Endothelial cell of umbilical vein (primary cell): ENCODE measurements at regions not wholly inside any gene's neighbourhood (a gene's known extent, or its start where the extent isn't known, plus 50 kb on each side); places are given as distances from the start of the nearest gene placed in this dataset.

Experiments
- BruUV-seq: library from RNA; stranded (reverse); fragments of 400-500 nt; replicated peaks from 2 replicates; lab custom pipeline; 2021; lab: Mats Ljungman, UMichigan
- CTCF ChIA-PET: fragments of 300-600, 350-600 bp; sonication (Branson Sonifier 250); formaldehyde crosslinking; loops from one replicate; lab custom pipeline; 2021; ENCODE audit warnings: antibody characterized with exemption, inconsistent platforms; lab: Charles Lee
- POLR2A ChIA-PET: fragments of 300-600, 350-600 bp; sonication (Branson Sonifier 250); formaldehyde crosslinking; loops from one replicate; lab custom pipeline; 2021; ENCODE audit warnings: antibody characterized with exemption, inconsistent platforms; lab: Charles Lee
- DNase-seq: peaks from one replicate; pipeline ENCODE4 v3.0.0-alpha.2; 2011; ENCODE audit warnings: low read depth, low spot score
- FAIRE-seq: peaks from 2 replicates; lab custom pipeline; 2011; peaks lifted over from hg19 to GRCh38; lab: Jason Lieb, UNC
- H2AFZ ChIP-seq: 2 replicates; pipeline ENCODE4 v1.6.0; 2012; ENCODE audit warnings: low read depth, low read length, control low read depth, inconsistent platforms
- H3K27ac ChIP-seq: 2 replicates; pipeline ENCODE4 v1.5.1; 2011; ENCODE audit warnings: low read depth, mild to moderate bottlenecking, control low read depth, low read length, moderate library complexity; ENCODE audit not compliant: insufficient read depth
- H3K27me3 ChIP-seq, 2 experiments: 2 replicates each; pipeline versions ENCODE4 v1.6.0 to v1.6.1; 2011; ENCODE audit warnings: low read length in 2 of 2, mixed read lengths in 1 of 2; ENCODE audit not compliant: control insufficient read depth in 2 of 2, insufficient read depth in 2 of 2
- H3K36me3 ChIP-seq, 2 experiments: 2 replicates in 1 of 2; 3 replicates in 1 of 2; pipeline ENCODE4 v1.5.1; 2011; ENCODE audit warnings: low read length in 2 of 2, mild to moderate bottlenecking in 1 of 2, moderate library complexity in 1 of 2; ENCODE audit not compliant: control insufficient read depth in 2 of 2, insufficient read depth in 2 of 2; ENCODE audit errors: extremely low read depth in 1 of 2
- H3K4me1 ChIP-seq: 3 replicates; pipeline ENCODE4 v1.5.1; 2011; ENCODE audit warnings: mild to moderate bottlenecking, low read length; ENCODE audit not compliant: control insufficient read depth, insufficient read depth; ENCODE audit errors: extremely low read depth
- H3K4me2 ChIP-seq: 2 replicates; pipeline ENCODE4 v1.6.1; 2011; ENCODE audit warnings: low read length, control low read depth, mixed read lengths; ENCODE audit not compliant: insufficient read depth
- H3K4me3 ChIP-seq, 3 experiments: fragments of 200-600 bp in 1 of 3; sonication (generic), shearing (Covaris generic) in 1 of 3; replicated peaks in 1 of 3; 2 replicates each; pipeline ENCODE4 v1.5.1; 2011 to 2016; ENCODE audit warnings: control low read depth in 3 of 3, low read length in 3 of 3, mild to moderate bottlenecking in 2 of 3, inconsistent platforms in 1 of 3, low read depth in 1 of 3, moderate library complexity in 1 of 3; ENCODE audit not compliant: insufficient read depth in 1 of 3
- H3K79me2 ChIP-seq: 2 replicates; pipeline ENCODE4 v1.6.0; 2012; ENCODE audit warnings: low read length, inconsistent platforms; ENCODE audit not compliant: control insufficient read depth, insufficient read depth
- H3K9ac ChIP-seq: replicated peaks from 2 replicates; pipeline ENCODE3; 2011; ENCODE audit warnings: low read length, control low read depth; ENCODE audit not compliant: insufficient read depth; ENCODE audit errors: extremely low read depth
- H3K9me1 ChIP-seq: replicated peaks from 3 replicates; pipeline ENCODE4 v1.6.0; 2011; ENCODE audit warnings: mild to moderate bottlenecking, low read length; ENCODE audit not compliant: control insufficient read depth, insufficient read depth; ENCODE audit errors: extremely low read depth
- H3K9me3 ChIP-seq: replicated peaks from 2 replicates; pipeline ENCODE4 v1.5.1; 2012; ENCODE audit warnings: low read length, inconsistent platforms; ENCODE audit not compliant: control insufficient read depth, insufficient read depth
- H4K20me1 ChIP-seq: replicated peaks from 2 replicates; pipeline ENCODE3; 2011; ENCODE audit warnings: mild to moderate bottlenecking, low read length; ENCODE audit not compliant: control insufficient read depth, insufficient read depth; ENCODE audit errors: extremely low read depth
- EZH2 ChIP-seq: IDR thresholded peaks from 2 replicates; pipeline ENCODE4 v1.6.1; 2012; ENCODE audit warnings: borderline replicate concordance, low read depth, mild to moderate bottlenecking, moderate library complexity, low read length, inconsistent platforms; ENCODE audit not compliant: severe bottlenecking
- FOS ChIP-seq: IDR thresholded peaks from 2 replicates; pipeline ENCODE4 v1.6.1; 2011; ENCODE audit warnings: mild to moderate bottlenecking, low read length, moderate library complexity, borderline replicate concordance; ENCODE audit not compliant: insufficient read depth
- GATA2 ChIP-seq: IDR thresholded peaks from 2 replicates; pipeline ENCODE4 v1.7.0; 2011; ENCODE audit warnings: low read depth, mild to moderate bottlenecking, moderate library complexity, mixed read lengths, low read length; ENCODE audit not compliant: insufficient read length, insufficient read depth
- JUN ChIP-seq: IDR thresholded peaks from 2 replicates; pipeline ENCODE4 v1.6.1; 2011; ENCODE audit warnings: borderline replicate concordance, low read depth; ENCODE audit not compliant: insufficient read length, insufficient read depth
- MYC ChIP-seq: IDR thresholded peaks from one replicate; pipeline ENCODE4 v1.6.1; 2011; ENCODE audit warnings: mild to moderate bottlenecking, low read depth, low read length
- POLR2A ChIP-seq: IDR thresholded peaks from 2 replicates; pipeline ENCODE4 v1.6.1; 2012; ENCODE audit warnings: low read depth, mild to moderate bottlenecking, control low read depth, low read length
- POLR2AphosphoS5 ChIP-seq: IDR thresholded peaks from 2 replicates; pipeline ENCODE4 v1.6.1; 2012; ENCODE audit warnings: low read depth, mild to moderate bottlenecking, control low read depth, low read length, moderate library complexity; ENCODE audit not compliant: insufficient read depth
- dilution Hi-C: fragments of 300-500 bp; cut with MboI; formaldehyde crosslinking; loops from one replicate; pipeline ENCODE4 v1.15.0; 2019; ENCODE audit warnings: low sequenced_read_pairs; ENCODE audit not compliant: extremely low pct_ligation_motif_present
- intact Hi-C: fragments of 100-400 bp; cut with micrococcal nuclease; formaldehyde crosslinking; loops from one replicate; pipeline ENCODE4 v1.10.0; 2022
- TF ChIP-seq, protein P1 (sequence below): IDR thresholded peaks from 2 replicates; pipeline ENCODE4 v1.6.1; 2011; ENCODE audit not compliant: insufficient read depth, insufficient read length
- TF ChIP-seq, protein P2 (sequence below), 2 donors: IDR thresholded peaks; 1 replicate in 1 of 2; 2 replicates in 1 of 2; pipeline ENCODE4 v1.5.1; 2011; ENCODE audit warnings: low read length in 2 of 2, mild to moderate bottlenecking in 2 of 2, moderate library complexity in 2 of 2, control low read depth in 1 of 2, inconsistent platforms in 1 of 2, low read depth in 1 of 2; ENCODE audit not compliant: insufficient read depth in 1 of 2; ENCODE audit errors: extremely low read depth in 1 of 2

DNA sequence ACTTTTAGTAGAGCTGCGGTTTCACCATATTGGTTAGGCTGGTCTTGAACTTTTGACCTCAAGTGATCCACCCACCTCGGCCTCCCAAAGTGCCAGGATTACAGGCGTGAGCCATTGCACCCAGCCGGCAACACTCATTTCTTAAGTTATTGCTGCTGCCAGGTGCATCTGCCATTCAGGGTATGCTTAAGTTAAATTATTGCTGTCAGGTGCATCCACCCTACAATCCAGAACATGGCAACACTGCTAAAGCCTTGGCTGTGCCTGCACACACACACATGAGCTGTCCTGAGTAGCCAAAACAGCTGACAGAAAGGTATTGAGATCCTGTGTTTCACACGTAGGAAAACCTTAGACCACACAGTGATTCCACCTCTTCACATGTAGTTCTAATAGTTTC, 148.2 kb downstream of the FAM161A start:
- dilution Hi-C loops = no loop called here
- H3K9me1 ChIP-seq = no peaks in the 10 kb centered on the region
- H4K20me1 ChIP-seq = no peaks in the 10 kb centered on the region
- no peak overlapping the region for H2AFZ ChIP-seq
- ChIA-PET POLR2A (no interaction called here), CTCF (interaction anchor here (0.9 kb wide), 1 partner anchor 47 kb away, joined by 3 read pairs; no protein-coding TSS in a partner anchor)
- H3K27ac ChIP-seq = no peak overlapping the region
- no peaks in the 10 kb centered on the region for H3K79me2 ChIP-seq
- no TSS peak for BruUV-seq
- TF ChIP-seq, protein P1, sequence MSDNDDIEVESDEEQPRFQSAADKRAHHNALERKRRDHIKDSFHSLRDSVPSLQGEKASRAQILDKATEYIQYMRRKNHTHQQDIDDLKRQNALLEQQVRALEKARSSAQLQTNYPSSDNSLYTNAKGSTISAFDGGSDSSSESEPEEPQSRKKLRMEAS = no peak
- TF ChIP-seq GATA2 (no peak), EZH2 (no peak), POLR2A (no peak)
- intact Hi-C loops = no loop called here
- H3K9ac ChIP-seq = no peak overlapping the region
- H3K36me3 ChIP-seq = no peaks in the 10 kb centered on the region
- no peaks in the 10 kb centered on the region for H3K4me1 ChIP-seq
- no peak for FAIRE-seq
- H3K9me3 ChIP-seq = no peaks in the 10 kb centered on the region
- H3K27me3 ChIP-seq = peaks cover 0 to 5% of the 10 kb centered on the region in 2 experiments
- no peak overlapping the region for H3K4me3 ChIP-seq
- no peak for DNase-seq
- H3K4me2 ChIP-seq = no peak overlapping the region

DNA sequence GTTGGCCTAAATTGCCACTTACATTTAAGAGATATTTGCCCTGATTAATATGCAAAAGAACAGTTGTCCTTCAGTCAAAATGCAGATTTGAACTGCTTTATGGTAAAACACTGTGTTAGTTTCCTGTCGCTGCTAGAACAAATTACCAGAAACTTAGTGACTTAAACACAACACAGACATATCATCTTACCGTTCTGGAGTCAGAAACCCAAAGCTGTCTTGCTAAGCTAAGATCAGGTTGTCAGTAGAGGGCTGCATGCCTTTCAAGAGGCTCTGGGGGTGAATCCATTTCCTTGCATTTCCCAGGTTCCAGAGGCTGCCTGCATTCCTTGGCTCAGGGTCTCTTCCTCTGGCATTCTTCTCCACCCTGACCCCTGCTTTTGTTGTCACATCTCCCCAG, 149.5 kb downstream of the FAM161A start:
- dilution Hi-C loops = no loop called here
- H3K9ac ChIP-seq = no peak overlapping the region

More for the DNA sequence above, 149.5 kb downstream of the FAM161A start:
- intact Hi-C loops = no loop called here
- Histone ChIP-seq H3K27me3 (peaks cover 0 to 5% of the 10 kb centered on the region in 2 experiments), H3K4me2 (no peak overlapping the region), H3K9me1 (no peaks in the 10 kb centered on the region), H3K27ac (no peak overlapping the region), H3K4me3 (no peak overlapping the region), H4K20me1 (no peaks in the 10 kb centered on the region), H3K9me3 (no peaks in the 10 kb centered on the region), H3K4me1 (no peaks in the 10 kb centered on the region), H3K79me2 (no peaks in the 10 kb centered on the region), H2AFZ (no peak overlapping the region), H3K36me3 (no peaks in the 10 kb centered on the region)
- BruUV-seq = no TSS peak
- ChIA-PET POLR2A (no interaction called here), CTCF (no interaction called here)
- FAIRE-seq (no peak), DNase-seq (no peak)
- TF ChIP-seq, protein P2, sequence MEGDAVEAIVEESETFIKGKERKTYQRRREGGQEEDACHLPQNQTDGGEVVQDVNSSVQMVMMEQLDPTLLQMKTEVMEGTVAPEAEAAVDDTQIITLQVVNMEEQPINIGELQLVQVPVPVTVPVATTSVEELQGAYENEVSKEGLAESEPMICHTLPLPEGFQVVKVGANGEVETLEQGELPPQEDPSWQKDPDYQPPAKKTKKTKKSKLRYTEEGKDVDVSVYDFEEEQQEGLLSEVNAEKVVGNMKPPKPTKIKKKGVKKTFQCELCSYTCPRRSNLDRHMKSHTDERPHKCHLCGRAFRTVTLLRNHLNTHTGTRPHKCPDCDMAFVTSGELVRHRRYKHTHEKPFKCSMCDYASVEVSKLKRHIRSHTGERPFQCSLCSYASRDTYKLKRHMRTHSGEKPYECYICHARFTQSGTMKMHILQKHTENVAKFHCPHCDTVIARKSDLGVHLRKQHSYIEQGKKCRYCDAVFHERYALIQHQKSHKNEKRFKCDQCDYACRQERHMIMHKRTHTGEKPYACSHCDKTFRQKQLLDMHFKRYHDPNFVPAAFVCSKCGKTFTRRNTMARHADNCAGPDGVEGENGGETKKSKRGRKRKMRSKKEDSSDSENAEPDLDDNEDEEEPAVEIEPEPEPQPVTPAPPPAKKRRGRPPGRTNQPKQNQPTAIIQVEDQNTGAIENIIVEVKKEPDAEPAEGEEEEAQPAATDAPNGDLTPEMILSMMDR (IDR thresholded peaks at IDR 0.05; ENCODE audit: extremely low read depth in 1 of 2, insufficient read depth in 1 of 2, low read depth in 1 of 2, low read length in 2 of 2) = no peak
- TF ChIP-seq MYC (no peak), FOS (no peak), EZH2 (no peak), JUN (no peak), POLR2A (no peak), POLR2AphosphoS5 (no peak)
- TF ChIP-seq, protein P1 = no peak
